ENCODE measurements at regions not wholly inside any gene's neighbourhood (a gene's known extent, or its start where the extent isn't known, plus 50 kb on each side); places are given as distances from the start of the nearest gene placed in this dataset.

GRCh38 chr9:86804011-86804410 is 143.3 kb downstream of the GAS1 start:
- peaks cover 6% of the 10 kb centered on the region for H3K27me3 Mint-ChIP-seq
- TF ChIP-seq CTCF (conservative IDR thresholded peaks at IDR 0.05), result no peak
- no peaks in the 10 kb centered on the region for H3K9me3 Mint-ChIP-seq
- H3K4me3 Mint-ChIP-seq, result no peak overlapping the region
- H3K4me1 Mint-ChIP-seq (ENCODE audit: unreplicated experiment), result peaks cover 14% of the 10 kb centered on the region
- H3K27ac Mint-ChIP-seq, result no peak overlapping the region
- DNase-seq (ENCODE audit: extremely low spot score, unreplicated experiment), result no peak
- H3K36me3 Mint-ChIP-seq, result peaks cover 4% of the 10 kb centered on the region

GRCh38 chr9:86802900-86803673 is 144.2 kb downstream of the GAS1 start:
- no peak overlapping the region for H3K27ac Mint-ChIP-seq

GRCh38 chr9:86801246-86801645 is 146.1 kb downstream of the GAS1 start:
- H3K4me1 Mint-ChIP-seq (ENCODE audit: unreplicated experiment), result peaks cover 23% of the 10 kb centered on the region
- no peak for TF ChIP-seq CTCF (conservative IDR thresholded peaks at IDR 0.05)
- H3K4me3 Mint-ChIP-seq, result no peak overlapping the region
- H3K27me3 Mint-ChIP-seq, result peaks cover 8% of the 10 kb centered on the region
- DNase-seq (ENCODE audit: extremely low spot score, unreplicated experiment), result no peak
- peaks cover 4% of the 10 kb centered on the region for H3K36me3 Mint-ChIP-seq
- H3K9me3 Mint-ChIP-seq, result no peaks in the 10 kb centered on the region
- no peak overlapping the region for H3K27ac Mint-ChIP-seq

More at GRCh38 chr9:86802900-86803673, 144.2 kb downstream of the GAS1 start:
- Mint-ChIP-seq H3K36me3 (peaks cover 4% of the 10 kb centered on the region), H3K27me3 (peaks cover 8% of the 10 kb centered on the region), H3K9me3 (no peaks in the 10 kb centered on the region), H3K4me3 (no peak overlapping the region), H3K4me1 (ENCODE audit: unreplicated experiment) (peaks cover 14% of the 10 kb centered on the region)
- TF ChIP-seq CTCF (conservative IDR thresholded peaks at IDR 0.05), result no peak
- no peak for DNase-seq (ENCODE audit: extremely low spot score, unreplicated experiment)

GRCh38 chr9:86800681-86801080 is 146.6 kb downstream of the GAS1 start:
- Mint-ChIP-seq H3K27me3 (peaks cover 8% of the 10 kb centered on the region), H3K27ac (no peak overlapping the region), H3K36me3 (peaks cover 4% of the 10 kb centered on the region), H3K4me3 (no peak overlapping the region), H3K9me3 (no peaks in the 10 kb centered on the region), H3K4me1 (ENCODE audit: unreplicated experiment) (peaks cover 29% of the 10 kb centered on the region)
- no peak for DNase-seq (ENCODE audit: extremely low spot score, unreplicated experiment)
- no peak for TF ChIP-seq CTCF (conservative IDR thresholded peaks at IDR 0.05)

- TF ChIP-seq CTCF (conservative IDR thresholded peaks at IDR 0.05), result no peak
- Mint-ChIP-seq H3K27ac (no peak overlapping the region), H3K27me3 (peaks cover 3% of the 10 kb centered on the region), H3K36me3 (peaks cover 4% of the 10 kb centered on the region), H3K4me3 (no peak overlapping the region), H3K9me3 (no peaks in the 10 kb centered on the region), H3K4me1 (ENCODE audit: unreplicated experiment) (peaks cover 44% of the 10 kb centered on the region)
- DNase-seq (ENCODE audit: extremely low spot score, unreplicated experiment), result no peak
These were observed 148.3 kb downstream of the GAS1 start for GRCh38 chr9:86798966-86799365.
